Liver (tissue), 3 donors: ENCODE measurements at regions not wholly inside any gene's neighbourhood (a gene's known extent, or its start where the extent isn't known, plus 50 kb on each side); places are given as distances from the start of the nearest gene placed in this dataset.

Source experiments
- EGR1 ChIP-seq, 2 donors: IDR thresholded peaks; 2 replicates each; pipeline ENCODE4 v1.6.1; 2016 to 2018; ENCODE audit warnings: antibody characterized with exemption in 2 of 2, low read depth in 2 of 2
- FOXA1 ChIP-seq: IDR thresholded peaks from 2 replicates; pipeline ENCODE4 v1.6.1; 2016; ENCODE audit warnings: antibody characterized with exemption
- GABPA ChIP-seq, 2 donors: IDR thresholded peaks in 1 of 2; conservative IDR thresholded peaks in 1 of 2; 2 replicates each; pipeline ENCODE4 v1.6.1; 2016; ENCODE audit warnings: antibody characterized with exemption in 2 of 2, mild to moderate bottlenecking in 1 of 2, moderate library complexity in 1 of 2
- HNF4G ChIP-seq: IDR thresholded peaks from 2 replicates; pipeline ENCODE4 v1.6.1; 2016; ENCODE audit warnings: antibody characterized with exemption
- JUND ChIP-seq, 2 donors: IDR thresholded peaks; 2 replicates each; pipeline ENCODE4 v1.6.1; 2016; ENCODE audit warnings: antibody characterized with exemption in 2 of 2
- RAD21 ChIP-seq, 2 donors: IDR thresholded peaks; 2 replicates each; pipeline ENCODE4 v1.6.1; 2016; ENCODE audit warnings: antibody characterized with exemption in 2 of 2, mild to moderate bottlenecking in 2 of 2
- RXRA ChIP-seq, 2 donors: IDR thresholded peaks; 2 replicates each; pipeline ENCODE4 v1.6.1; 2017 to 2018; ENCODE audit warnings: antibody characterized with exemption in 2 of 2, mild to moderate bottlenecking in 1 of 2
- SP1 ChIP-seq: IDR thresholded peaks from 2 replicates; pipeline ENCODE4 v1.6.1; 2018; ENCODE audit warnings: antibody characterized with exemption, mild to moderate bottlenecking
- YY1 ChIP-seq: IDR thresholded peaks from 2 replicates; pipeline ENCODE4 v1.6.1; 2016; ENCODE audit warnings: antibody characterized with exemption, mild to moderate bottlenecking
- TF ChIP-seq, protein P1 (sequence below): fragments of 150-350 bp; IDR thresholded peaks from 2 replicates; pipeline ENCODE4 v1.5.1; 2017; ENCODE audit warnings: improper control_type of control experiment, low read depth, low read length; ENCODE audit not compliant: missing input control
- TF ChIP-seq, protein P2 (sequence below): IDR thresholded peaks from 2 replicates; pipeline ENCODE4 v1.6.1; 2016; ENCODE audit warnings: antibody characterized with exemption
- TF ChIP-seq, protein P3 (sequence below): IDR thresholded peaks from 2 replicates; pipeline ENCODE4 v1.6.1; 2016; ENCODE audit warnings: antibody characterized with exemption, mild to moderate bottlenecking
- TF ChIP-seq, protein P4 (sequence below): IDR thresholded peaks from 2 replicates; pipeline ENCODE4 v1.6.1; 2016; ENCODE audit warnings: antibody characterized with exemption
- TF ChIP-seq, protein P5 (sequence below): IDR thresholded peaks from 2 replicates; pipeline ENCODE4 v1.6.1; 2016; ENCODE audit warnings: antibody characterized with exemption
- donor health status: healthy.
- donor health status: healthy.

DNA sequence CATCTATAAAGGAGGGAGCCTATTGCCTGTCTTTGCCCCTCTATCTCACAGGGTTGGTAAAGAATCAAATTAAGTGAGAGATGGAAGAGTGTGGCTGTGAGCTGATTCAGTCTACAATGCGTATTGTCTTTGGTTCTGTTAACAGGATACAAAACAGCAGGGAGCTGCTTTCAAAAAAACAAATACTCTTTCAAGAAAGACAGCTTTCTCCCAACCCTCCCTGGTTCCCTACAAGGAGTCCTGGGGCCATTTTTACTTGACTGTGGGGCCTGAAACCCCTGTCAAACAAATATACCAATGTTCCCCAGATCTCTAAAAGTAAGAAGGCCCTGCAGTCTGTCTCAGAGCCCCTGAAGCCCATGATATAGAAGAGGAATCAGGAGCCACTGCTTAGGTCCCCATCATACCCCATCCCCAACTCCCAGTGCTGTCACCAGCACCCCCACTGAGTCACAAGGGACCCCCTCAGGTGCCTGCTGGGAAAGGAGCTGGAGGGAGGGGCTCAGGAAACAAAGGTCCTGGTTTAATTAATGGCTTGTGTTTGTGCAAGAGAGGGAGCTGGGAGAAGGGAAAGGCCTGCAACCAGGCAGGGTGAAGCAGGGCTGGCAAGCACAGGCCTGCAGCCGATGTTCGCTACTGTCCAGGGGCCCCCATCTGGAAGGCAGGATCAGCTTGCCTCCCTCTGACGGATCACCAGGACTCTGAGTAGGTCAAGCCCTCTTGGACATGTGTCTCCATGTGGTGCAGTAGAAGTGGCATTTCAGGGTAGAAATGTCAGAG lies 182.0 kb upstream of the GHITM start:
- TF ChIP-seq JUND (IDR thresholded peaks at IDR 0.05) = no peak
- TF ChIP-seq, protein P1, sequence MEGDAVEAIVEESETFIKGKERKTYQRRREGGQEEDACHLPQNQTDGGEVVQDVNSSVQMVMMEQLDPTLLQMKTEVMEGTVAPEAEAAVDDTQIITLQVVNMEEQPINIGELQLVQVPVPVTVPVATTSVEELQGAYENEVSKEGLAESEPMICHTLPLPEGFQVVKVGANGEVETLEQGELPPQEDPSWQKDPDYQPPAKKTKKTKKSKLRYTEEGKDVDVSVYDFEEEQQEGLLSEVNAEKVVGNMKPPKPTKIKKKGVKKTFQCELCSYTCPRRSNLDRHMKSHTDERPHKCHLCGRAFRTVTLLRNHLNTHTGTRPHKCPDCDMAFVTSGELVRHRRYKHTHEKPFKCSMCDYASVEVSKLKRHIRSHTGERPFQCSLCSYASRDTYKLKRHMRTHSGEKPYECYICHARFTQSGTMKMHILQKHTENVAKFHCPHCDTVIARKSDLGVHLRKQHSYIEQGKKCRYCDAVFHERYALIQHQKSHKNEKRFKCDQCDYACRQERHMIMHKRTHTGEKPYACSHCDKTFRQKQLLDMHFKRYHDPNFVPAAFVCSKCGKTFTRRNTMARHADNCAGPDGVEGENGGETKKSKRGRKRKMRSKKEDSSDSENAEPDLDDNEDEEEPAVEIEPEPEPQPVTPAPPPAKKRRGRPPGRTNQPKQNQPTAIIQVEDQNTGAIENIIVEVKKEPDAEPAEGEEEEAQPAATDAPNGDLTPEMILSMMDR = no peak
- no peak for TF ChIP-seq GABPA (IDR thresholded peaks at IDR 0.05 in 1 of 2, conservative IDR thresholded peaks at IDR 0.05 in 1 of 2)
- TF ChIP-seq, protein P2, sequence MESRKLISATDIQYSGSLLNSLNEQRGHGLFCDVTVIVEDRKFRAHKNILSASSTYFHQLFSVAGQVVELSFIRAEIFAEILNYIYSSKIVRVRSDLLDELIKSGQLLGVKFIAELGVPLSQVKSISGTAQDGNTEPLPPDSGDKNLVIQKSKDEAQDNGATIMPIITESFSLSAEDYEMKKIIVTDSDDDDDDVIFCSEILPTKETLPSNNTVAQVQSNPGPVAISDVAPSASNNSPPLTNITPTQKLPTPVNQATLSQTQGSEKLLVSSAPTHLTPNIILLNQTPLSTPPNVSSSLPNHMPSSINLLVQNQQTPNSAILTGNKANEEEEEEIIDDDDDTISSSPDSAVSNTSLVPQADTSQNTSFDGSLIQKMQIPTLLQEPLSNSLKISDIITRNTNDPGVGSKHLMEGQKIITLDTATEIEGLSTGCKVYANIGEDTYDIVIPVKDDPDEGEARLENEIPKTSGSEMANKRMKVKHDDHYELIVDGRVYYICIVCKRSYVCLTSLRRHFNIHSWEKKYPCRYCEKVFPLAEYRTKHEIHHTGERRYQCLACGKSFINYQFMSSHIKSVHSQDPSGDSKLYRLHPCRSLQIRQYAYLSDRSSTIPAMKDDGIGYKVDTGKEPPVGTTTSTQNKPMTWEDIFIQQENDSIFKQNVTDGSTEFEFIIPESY = no peak
- TF ChIP-seq, protein P3, sequence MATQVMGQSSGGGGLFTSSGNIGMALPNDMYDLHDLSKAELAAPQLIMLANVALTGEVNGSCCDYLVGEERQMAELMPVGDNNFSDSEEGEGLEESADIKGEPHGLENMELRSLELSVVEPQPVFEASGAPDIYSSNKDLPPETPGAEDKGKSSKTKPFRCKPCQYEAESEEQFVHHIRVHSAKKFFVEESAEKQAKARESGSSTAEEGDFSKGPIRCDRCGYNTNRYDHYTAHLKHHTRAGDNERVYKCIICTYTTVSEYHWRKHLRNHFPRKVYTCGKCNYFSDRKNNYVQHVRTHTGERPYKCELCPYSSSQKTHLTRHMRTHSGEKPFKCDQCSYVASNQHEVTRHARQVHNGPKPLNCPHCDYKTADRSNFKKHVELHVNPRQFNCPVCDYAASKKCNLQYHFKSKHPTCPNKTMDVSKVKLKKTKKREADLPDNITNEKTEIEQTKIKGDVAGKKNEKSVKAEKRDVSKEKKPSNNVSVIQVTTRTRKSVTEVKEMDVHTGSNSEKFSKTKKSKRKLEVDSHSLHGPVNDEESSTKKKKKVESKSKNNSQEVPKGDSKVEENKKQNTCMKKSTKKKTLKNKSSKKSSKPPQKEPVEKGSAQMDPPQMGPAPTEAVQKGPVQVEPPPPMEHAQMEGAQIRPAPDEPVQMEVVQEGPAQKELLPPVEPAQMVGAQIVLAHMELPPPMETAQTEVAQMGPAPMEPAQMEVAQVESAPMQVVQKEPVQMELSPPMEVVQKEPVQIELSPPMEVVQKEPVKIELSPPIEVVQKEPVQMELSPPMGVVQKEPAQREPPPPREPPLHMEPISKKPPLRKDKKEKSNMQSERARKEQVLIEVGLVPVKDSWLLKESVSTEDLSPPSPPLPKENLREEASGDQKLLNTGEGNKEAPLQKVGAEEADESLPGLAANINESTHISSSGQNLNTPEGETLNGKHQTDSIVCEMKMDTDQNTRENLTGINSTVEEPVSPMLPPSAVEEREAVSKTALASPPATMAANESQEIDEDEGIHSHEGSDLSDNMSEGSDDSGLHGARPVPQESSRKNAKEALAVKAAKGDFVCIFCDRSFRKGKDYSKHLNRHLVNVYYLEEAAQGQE = no peak
- TF ChIP-seq HNF4G = no peak
- TF ChIP-seq, protein P4, sequence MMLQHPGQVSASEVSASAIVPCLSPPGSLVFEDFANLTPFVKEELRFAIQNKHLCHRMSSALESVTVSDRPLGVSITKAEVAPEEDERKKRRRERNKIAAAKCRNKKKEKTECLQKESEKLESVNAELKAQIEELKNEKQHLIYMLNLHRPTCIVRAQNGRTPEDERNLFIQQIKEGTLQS = no peak
- TF ChIP-seq EGR1 (IDR thresholded peaks at IDR 0.05; ENCODE audit: low read depth in 2 of 2) = no peak
- no peak for TF ChIP-seq RXRA (IDR thresholded peaks at IDR 0.05)
- TF ChIP-seq RAD21 (IDR thresholded peaks at IDR 0.05) = no peak
- TF ChIP-seq YY1 = no peak
- TF ChIP-seq FOXA1 = no peak
- TF ChIP-seq, protein P5, sequence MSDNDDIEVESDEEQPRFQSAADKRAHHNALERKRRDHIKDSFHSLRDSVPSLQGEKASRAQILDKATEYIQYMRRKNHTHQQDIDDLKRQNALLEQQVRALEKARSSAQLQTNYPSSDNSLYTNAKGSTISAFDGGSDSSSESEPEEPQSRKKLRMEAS = no peak
- no peak for TF ChIP-seq SP1
